Left lung (tissue), 4 donors: ENCODE measurements at regions not wholly inside any gene's neighbourhood (a gene's known extent, or its start where the extent isn't known, plus 50 kb on each side); places are given as distances from the start of the nearest gene placed in this dataset.
"Not testable (repeated sequence)": the region's sequence is repeated elsewhere in the genome, so short reads cannot be mapped to it uniquely, and the experiment has no call there.

Experiments
- ATAC-seq: fragments of 200-7000 bp; cut with Tn5 transposase; one replicate; pipeline ENCODE4 v1.9.1; 2020; ENCODE audit warnings: moderate library complexity
- DNase-seq, 4 donors: peaks; one replicate each; pipeline ENCODE4 v3.0.0-alpha.2; 2013 to 2020
- H3K27ac ChIP-seq, 2 donors: fragments of 200-600 bp; sonication (generic) in 1 of 2; one replicate each; pipeline versions ENCODE4 v1.5.0 to v1.8.0; 2020 to 2021
- H3K27me3 ChIP-seq, 2 donors: fragments of 200-600 bp; sonication (generic) in 1 of 2; one replicate each; pipeline versions ENCODE4 v1.5.0 to v1.8.0; 2020 to 2021
- H3K36me3 ChIP-seq, 2 donors: fragments of 200-600 bp; sonication (generic) in 1 of 2; one replicate each; pipeline versions ENCODE4 v1.5.0 to v1.8.0; 2020 to 2021
- H3K4me1 ChIP-seq, 2 donors: fragments of 200-600 bp; one replicate each; pipeline ENCODE4 v1.8.0; 2021
- H3K4me3 ChIP-seq, 2 donors: fragments of 200-600 bp; sonication (generic) in 1 of 2; one replicate each; pipeline versions ENCODE4 v1.5.0 to v1.8.0; 2020 to 2021; ENCODE audit warnings: mild to moderate bottlenecking in 1 of 2
- H3K9me3 ChIP-seq, 2 donors: fragments of 200-600 bp; sonication (generic) in 1 of 2; one replicate each; pipeline versions ENCODE4 v1.5.0 to v1.8.0; 2020 to 2021
- intact Hi-C, 2 donors: fragments of 100-400 bp; cut with DNase I; formaldehyde crosslinking; loops; one replicate each; pipeline versions ENCODE4 v1.11.2 to v1.14.2; 2022
- TF ChIP-seq, protein P1 (sequence below), 2 donors: fragments of 200-600 bp; sonication (generic) in 1 of 2; IDR thresholded peaks; one replicate each; pipeline versions ENCODE4 v1.5.0 to v1.8.0; 2021; ENCODE audit warnings: antibody characterized with exemption in 2 of 2
- donor health status: DM: no; HTN: yes; CAD: no.
- donor health status: DM: no; HTN: no; CAD: no.

DNA sequence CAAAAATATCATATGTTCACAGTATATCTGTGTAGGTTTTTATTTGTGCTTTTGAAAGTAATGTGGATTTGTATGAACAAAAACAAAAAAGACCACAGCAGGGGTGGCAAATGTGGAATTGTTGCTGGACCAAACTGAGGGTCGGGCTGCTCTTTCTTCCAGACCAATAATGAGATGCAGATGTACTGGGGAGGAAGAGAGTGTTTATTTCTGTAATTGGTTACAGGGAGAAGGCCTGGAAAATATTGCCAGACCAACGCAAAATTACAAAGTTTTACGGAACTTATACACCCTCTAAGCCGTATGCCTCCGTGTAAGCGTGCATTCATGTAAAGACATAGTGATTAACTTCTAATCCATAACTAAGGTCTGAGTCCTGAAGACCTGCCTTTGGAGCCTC, 353.9 kb upstream of the C16orf82 start:
- Histone ChIP-seq H3K4me1 (no peaks in the 10 kb centered on the region), H3K27me3 (no peaks in the 10 kb centered on the region), H3K9me3 (no peaks in the 10 kb centered on the region), H3K36me3 (no peaks in the 10 kb centered on the region), H3K27ac (no peak overlapping the region), H3K4me3 (no peak overlapping the region)
- no peak for ATAC-seq
- no peak for DNase-seq
- TF ChIP-seq, protein P1, sequence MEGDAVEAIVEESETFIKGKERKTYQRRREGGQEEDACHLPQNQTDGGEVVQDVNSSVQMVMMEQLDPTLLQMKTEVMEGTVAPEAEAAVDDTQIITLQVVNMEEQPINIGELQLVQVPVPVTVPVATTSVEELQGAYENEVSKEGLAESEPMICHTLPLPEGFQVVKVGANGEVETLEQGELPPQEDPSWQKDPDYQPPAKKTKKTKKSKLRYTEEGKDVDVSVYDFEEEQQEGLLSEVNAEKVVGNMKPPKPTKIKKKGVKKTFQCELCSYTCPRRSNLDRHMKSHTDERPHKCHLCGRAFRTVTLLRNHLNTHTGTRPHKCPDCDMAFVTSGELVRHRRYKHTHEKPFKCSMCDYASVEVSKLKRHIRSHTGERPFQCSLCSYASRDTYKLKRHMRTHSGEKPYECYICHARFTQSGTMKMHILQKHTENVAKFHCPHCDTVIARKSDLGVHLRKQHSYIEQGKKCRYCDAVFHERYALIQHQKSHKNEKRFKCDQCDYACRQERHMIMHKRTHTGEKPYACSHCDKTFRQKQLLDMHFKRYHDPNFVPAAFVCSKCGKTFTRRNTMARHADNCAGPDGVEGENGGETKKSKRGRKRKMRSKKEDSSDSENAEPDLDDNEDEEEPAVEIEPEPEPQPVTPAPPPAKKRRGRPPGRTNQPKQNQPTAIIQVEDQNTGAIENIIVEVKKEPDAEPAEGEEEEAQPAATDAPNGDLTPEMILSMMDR (IDR thresholded peaks at IDR 0.05), result no peak
- intact Hi-C loops, result no loop called here

DNA sequence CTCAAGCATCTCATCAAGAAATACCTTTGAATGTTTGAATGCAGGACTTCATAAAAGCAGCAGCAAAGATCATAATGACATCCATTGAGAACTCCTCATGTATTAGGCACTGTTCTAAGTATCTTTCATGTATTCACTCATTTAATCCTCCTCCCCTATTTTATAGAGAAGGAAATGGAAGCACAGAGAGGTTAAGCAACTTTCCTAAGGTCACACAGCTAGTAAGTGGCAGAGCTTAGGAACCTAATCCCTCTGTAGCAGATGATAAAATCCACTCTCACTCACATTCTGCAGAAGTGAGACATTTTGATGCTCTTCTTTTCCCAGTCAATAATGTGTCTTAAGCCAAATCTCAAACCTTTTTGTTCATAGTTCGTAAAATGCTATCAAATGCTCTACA, 350.8 kb upstream of the C16orf82 start:
- Histone ChIP-seq H3K4me1 (no peaks in the 10 kb centered on the region), H3K4me3 (no peak overlapping the region), H3K36me3 (no peaks in the 10 kb centered on the region), H3K9me3 (no peaks in the 10 kb centered on the region), H3K27me3 (no peaks in the 10 kb centered on the region), H3K27ac (no peak overlapping the region)
- TF ChIP-seq, protein P1 (IDR thresholded peaks at IDR 0.05), result no peak
- intact Hi-C loops, result no loop called here
- no peak for DNase-seq
- no peak for ATAC-seq

DNA sequence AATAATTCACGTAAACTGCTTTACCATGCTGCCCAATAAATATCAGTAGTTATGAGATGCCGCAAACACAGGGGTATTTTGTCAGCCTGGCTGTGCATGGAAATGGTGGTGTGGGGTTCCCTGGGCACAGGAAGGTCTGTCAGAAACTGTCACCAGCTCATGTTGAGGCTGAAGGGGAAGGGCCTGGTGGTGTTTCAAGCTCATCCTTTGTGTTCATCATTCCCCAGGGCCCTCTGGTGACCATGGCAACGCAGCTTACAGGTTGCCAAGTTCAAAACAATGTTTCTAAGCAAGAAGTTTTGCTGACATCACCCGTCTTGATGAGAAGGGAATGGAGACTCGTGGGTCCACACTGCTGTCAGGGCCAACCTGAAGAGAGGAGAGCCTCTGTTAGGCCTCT, 348.9 kb upstream of the C16orf82 start:
- no peaks in the 10 kb centered on the region for H3K27me3 ChIP-seq
- ATAC-seq, result no peak
- H3K4me3 ChIP-seq, result no peak overlapping the region
- no peaks in the 10 kb centered on the region for H3K4me1 ChIP-seq
- DNase-seq, result no peak
- H3K27ac ChIP-seq, result no peak overlapping the region
- intact Hi-C loops, result no loop called here
- TF ChIP-seq, protein P1 (IDR thresholded peaks at IDR 0.05), result no peak
- H3K36me3 ChIP-seq, result no peaks in the 10 kb centered on the region
- no peaks in the 10 kb centered on the region for H3K9me3 ChIP-seq

DNA sequence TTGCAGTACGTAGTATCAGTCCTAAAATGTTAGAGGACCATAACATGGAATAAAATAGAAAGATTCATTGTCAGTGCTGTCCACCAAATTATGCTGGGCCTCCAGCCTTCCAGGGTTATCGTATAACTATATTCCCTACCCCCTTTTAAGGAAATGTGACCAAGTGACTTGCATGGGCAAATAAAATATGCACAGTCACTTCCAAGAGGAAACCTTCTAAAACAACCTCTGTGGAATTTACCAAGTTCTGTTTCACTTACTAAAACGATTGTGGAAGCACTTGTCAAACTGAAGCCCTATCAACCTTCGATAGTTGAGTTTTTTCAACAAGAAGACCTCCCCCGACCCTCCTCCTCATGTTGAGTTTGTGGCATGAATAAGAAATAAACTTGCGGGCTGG, 345.4 kb upstream of the C16orf82 start:
- ATAC-seq (no peak), DNase-seq (no peak)
- Histone ChIP-seq H3K36me3 (no peaks in the 10 kb centered on the region), H3K27ac (no peak overlapping the region), H3K27me3 (no peaks in the 10 kb centered on the region), H3K4me1 (no peaks in the 10 kb centered on the region), H3K9me3 (no peaks in the 10 kb centered on the region), H3K4me3 (no peak overlapping the region)
- TF ChIP-seq, protein P1 (IDR thresholded peaks at IDR 0.05), result no peak
- intact Hi-C loops, result no loop called here

DNA sequence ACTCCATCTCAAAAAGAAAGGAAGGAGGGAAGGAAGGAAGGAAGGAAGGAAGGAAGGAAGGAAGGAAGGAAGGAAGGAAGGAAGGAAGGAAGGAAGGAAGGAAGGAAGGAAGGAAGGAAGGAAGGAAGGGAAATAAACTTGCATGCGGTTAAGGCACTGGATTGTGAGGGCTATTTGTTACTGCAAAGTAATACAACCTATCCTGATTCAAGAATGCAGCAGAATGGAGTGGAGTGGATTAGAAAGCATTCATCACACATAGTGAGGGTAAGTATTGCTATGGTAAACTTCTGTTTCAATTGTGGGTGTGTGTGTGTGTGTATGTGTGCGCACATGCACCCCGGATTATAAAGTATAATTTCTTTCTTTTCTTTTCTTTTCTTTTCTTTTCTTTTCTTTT, 344.8 kb upstream of the C16orf82 start:
- ATAC-seq, H3K4me3 ChIP-seq, H3K4me1 ChIP-seq, H3K27me3 ChIP-seq, H3K27ac ChIP-seq, H3K36me3 ChIP-seq, DNase-seq, intact Hi-C loops, H3K9me3 ChIP-seq: not testable (repeated sequence)

DNA sequence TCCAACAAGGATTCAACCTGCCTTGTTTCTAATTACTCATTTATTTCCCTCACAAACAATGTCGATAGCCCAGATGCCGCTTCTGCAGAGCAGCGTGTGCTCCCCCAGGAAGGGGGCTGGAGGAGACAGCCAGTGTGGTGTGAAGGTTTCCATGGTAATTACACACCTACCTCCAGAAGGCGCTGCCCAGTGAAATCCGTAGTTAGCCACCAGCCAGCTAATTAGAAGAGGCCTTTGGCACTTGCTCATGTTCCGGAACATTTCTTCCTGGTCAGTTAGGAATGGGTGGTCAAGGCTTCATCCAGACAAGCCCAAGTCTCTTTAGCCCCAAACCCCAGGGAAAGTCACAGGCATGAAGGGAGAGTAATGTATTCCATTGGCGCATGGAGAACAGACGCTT, 342.5 kb upstream of the C16orf82 start:
- no peak overlapping the region for H3K4me3 ChIP-seq
- no peaks in the 10 kb centered on the region for H3K27me3 ChIP-seq
- H3K4me1 ChIP-seq, result no peaks in the 10 kb centered on the region
- DNase-seq (no peak), ATAC-seq (no peak)
- no peaks in the 10 kb centered on the region for H3K9me3 ChIP-seq
- H3K36me3 ChIP-seq, result no peaks in the 10 kb centered on the region
- H3K27ac ChIP-seq, result no peak overlapping the region
- TF ChIP-seq, protein P1 (IDR thresholded peaks at IDR 0.05), result no peak
- intact Hi-C loops, result no loop called here
